ENCODE measurements at regions not wholly inside any gene's neighbourhood (a gene's known extent, or its start where the extent isn't known, plus 50 kb on each side); places are given as distances from the start of the nearest gene placed in this dataset.

DNA sequence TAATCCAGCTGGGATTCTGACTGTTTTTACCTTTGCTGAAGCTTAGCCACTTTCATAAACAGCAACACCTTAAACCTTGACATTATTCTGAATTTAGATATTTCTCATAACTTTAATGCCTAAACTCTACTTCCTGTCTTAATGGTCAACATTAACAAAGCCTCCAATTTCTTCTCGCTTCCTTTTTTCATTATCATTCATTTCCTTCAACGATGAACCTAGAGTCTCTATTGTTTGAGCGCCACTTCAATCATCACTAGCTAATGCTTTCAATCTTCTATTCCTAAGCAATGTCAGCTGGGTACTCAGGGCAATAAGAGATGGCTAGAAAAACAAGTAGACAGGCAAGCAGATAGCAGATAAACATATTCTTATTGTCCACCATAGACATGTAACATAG lies 96.6 kb upstream of the TMEM196 start:
- TF ChIP-seq, protein P1, sequence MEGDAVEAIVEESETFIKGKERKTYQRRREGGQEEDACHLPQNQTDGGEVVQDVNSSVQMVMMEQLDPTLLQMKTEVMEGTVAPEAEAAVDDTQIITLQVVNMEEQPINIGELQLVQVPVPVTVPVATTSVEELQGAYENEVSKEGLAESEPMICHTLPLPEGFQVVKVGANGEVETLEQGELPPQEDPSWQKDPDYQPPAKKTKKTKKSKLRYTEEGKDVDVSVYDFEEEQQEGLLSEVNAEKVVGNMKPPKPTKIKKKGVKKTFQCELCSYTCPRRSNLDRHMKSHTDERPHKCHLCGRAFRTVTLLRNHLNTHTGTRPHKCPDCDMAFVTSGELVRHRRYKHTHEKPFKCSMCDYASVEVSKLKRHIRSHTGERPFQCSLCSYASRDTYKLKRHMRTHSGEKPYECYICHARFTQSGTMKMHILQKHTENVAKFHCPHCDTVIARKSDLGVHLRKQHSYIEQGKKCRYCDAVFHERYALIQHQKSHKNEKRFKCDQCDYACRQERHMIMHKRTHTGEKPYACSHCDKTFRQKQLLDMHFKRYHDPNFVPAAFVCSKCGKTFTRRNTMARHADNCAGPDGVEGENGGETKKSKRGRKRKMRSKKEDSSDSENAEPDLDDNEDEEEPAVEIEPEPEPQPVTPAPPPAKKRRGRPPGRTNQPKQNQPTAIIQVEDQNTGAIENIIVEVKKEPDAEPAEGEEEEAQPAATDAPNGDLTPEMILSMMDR (IDR thresholded peaks at IDR 0.05; ENCODE audit: insufficient read depth, low read length, poor library complexity, severe bottlenecking), result no peak
- TF ChIP-seq EZH2phosphoT487 (conservative IDR thresholded peaks at IDR 0.05; ENCODE audit: low read length), result no peak

Data from SU-DHL-6 (cell line).